ENCODE measurements at regions not wholly inside any gene's neighbourhood (a gene's known extent, or its start where the extent isn't known, plus 50 kb on each side); places are given as distances from the start of the nearest gene placed in this dataset.
"Not testable (repeated sequence)": the region's sequence is repeated elsewhere in the genome, so short reads cannot be mapped to it uniquely, and the experiment has no call there.

- TF ChIP-seq CTCF (conservative IDR thresholded peaks at IDR 0.05; ENCODE audit: low read length); EZH2phosphoT487 (IDR thresholded peaks at IDR 0.05; ENCODE audit: borderline replicate concordance, low read depth, low read length): not testable (repeated sequence)
Measured at GRCh38 chr2:111418091-111418875, 297.6 kb downstream of the BCL2L11 start.
